ENCODE measurements at regions not wholly inside any gene's neighbourhood (a gene's known extent, or its start where the extent isn't known, plus 50 kb on each side); places are given as distances from the start of the nearest gene placed in this dataset.

DNA sequence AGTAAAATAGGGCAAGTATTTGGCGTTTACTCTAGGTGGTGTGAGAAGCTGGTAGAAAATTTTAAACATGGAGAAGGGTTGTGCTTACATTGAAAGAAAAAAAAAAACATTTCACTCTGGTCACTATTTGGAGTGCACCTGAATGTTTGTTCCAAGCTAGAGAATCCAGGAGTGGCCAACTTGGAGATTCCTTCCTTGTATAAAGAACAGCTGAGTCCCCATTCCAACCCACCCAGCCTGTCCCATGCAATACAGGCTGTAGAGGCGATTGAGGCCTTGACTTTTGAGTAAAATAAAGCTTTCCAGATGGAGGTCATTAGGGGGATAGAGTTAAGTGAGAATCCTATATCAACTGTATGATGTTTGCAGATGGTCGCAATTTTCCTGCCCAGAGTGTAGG is 203.8 kb upstream of the SYT4 start:
- Histone ChIP-seq H3K4me3 (ENCODE audit: low read depth, low read length) (no peak overlapping the region), H3K27ac (no peak overlapping the region)
- in situ Hi-C loops (cut with HindIII; ENCODE audit: low pct_ligation_motif_present, low sequenced_read_pairs): no loop called here

GRCh38 chr18:43482136-43482535 is 204.8 kb upstream of the SYT4 start:
- no peak overlapping the region for H3K27ac ChIP-seq
- in situ Hi-C loops (cut with HindIII; ENCODE audit: low pct_ligation_motif_present, low sequenced_read_pairs): no loop called here
- no peak for TF ChIP-seq CTCF (IDR thresholded peaks at IDR 0.05; ENCODE audit: low read depth, low read length, missing control alignments)
- no peaks in the 10 kb centered on the region for H3K27me3 ChIP-seq (replicated peaks)
- no peaks in the 10 kb centered on the region for H3K36me3 ChIP-seq (replicated peaks)
- no peak overlapping the region for H3K4me3 ChIP-seq (ENCODE audit: low read depth, low read length)
- no peak for DNase-seq

More for the DNA sequence above, 203.8 kb upstream of the SYT4 start:
- no peaks in the 10 kb centered on the region for H3K27me3 ChIP-seq (replicated peaks)
- no peak for TF ChIP-seq CTCF (IDR thresholded peaks at IDR 0.05; ENCODE audit: low read depth, low read length, missing control alignments)
- H3K36me3 ChIP-seq (replicated peaks): no peaks in the 10 kb centered on the region
- no peak for DNase-seq

DNA sequence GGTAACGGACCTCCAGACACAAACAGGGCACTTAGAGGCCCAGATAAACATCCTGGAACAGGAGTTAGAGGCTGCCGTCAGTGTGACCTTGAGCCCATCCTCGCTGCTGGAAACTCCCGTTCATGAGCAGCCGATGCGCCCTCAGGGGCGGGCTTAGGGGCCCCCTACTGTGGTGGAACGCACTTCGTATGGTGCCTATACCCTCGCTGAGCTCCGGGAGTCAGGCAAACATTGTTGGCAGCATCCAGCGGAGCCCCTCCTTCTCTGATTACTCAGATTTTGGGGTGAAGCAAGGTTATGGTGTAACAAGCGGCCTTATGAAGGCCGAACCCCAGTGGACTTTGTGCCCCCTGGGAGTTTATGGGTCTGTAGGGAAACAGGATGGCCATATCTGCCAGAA is 205.3 kb upstream of the SYT4 start:
- H3K36me3 ChIP-seq (replicated peaks): no peaks in the 10 kb centered on the region
- no peak for DNase-seq
- no peak for TF ChIP-seq CTCF (IDR thresholded peaks at IDR 0.05; ENCODE audit: low read depth, low read length, missing control alignments)
- H3K27ac ChIP-seq: no peak overlapping the region
- in situ Hi-C loops (cut with HindIII; ENCODE audit: low pct_ligation_motif_present, low sequenced_read_pairs): no loop called here
- H3K27me3 ChIP-seq (replicated peaks): no peaks in the 10 kb centered on the region
- H3K4me3 ChIP-seq (ENCODE audit: low read depth, low read length): no peak overlapping the region

DNA sequence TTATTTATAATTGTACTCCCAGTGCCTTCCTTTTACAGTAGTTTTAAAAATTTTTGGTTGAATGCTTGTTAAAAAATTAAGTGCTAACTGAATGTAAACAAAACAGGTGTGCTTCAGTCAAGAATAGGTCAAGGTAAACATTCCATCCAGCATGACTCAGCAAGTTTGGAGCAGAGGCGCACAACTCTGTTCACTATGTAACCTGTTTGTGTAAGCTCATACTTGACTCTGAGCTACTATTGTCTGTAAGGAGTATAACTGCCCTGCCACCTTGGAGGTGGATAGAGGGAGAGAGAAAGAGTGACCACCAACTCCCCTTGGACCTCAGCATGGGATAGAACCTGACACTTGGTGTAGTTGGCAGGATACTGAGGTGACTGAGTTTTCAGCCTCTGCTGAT is 207.4 kb upstream of the SYT4 start:
- no peak for TF ChIP-seq CTCF (IDR thresholded peaks at IDR 0.05; ENCODE audit: low read depth, low read length, missing control alignments)
- in situ Hi-C loops (cut with HindIII; ENCODE audit: low pct_ligation_motif_present, low sequenced_read_pairs): no loop called here
- Histone ChIP-seq H3K4me3 (ENCODE audit: low read depth, low read length) (no peak overlapping the region), H3K36me3 (replicated peaks) (no peaks in the 10 kb centered on the region), H3K27me3 (replicated peaks) (no peaks in the 10 kb centered on the region), H3K27ac (no peak overlapping the region)
- DNase-seq: no peak

GRCh38 chr18:43485545-43485963 is 208.3 kb upstream of the SYT4 start:
- TF ChIP-seq CTCF (IDR thresholded peaks at IDR 0.05; ENCODE audit: low read depth, low read length, missing control alignments): no peak
- H3K27ac ChIP-seq: no peak overlapping the region
- H3K4me3 ChIP-seq (ENCODE audit: low read depth, low read length): no peak overlapping the region
- H3K36me3 ChIP-seq (replicated peaks): no peaks in the 10 kb centered on the region
- no peak for DNase-seq
- in situ Hi-C loops (cut with HindIII; ENCODE audit: low pct_ligation_motif_present, low sequenced_read_pairs): no loop called here
- no peaks in the 10 kb centered on the region for H3K27me3 ChIP-seq (replicated peaks)

GRCh38 chr18:43486462-43486861 is 209.2 kb upstream of the SYT4 start:
- Histone ChIP-seq H3K27me3 (replicated peaks) (no peaks in the 10 kb centered on the region), H3K4me3 (ENCODE audit: low read depth, low read length) (no peak overlapping the region), H3K27ac (no peak overlapping the region), H3K36me3 (replicated peaks) (no peaks in the 10 kb centered on the region)
- in situ Hi-C loops (cut with HindIII; ENCODE audit: low pct_ligation_motif_present, low sequenced_read_pairs): no loop called here
- DNase-seq: no peak
- no peak for TF ChIP-seq CTCF (IDR thresholded peaks at IDR 0.05; ENCODE audit: low read depth, low read length, missing control alignments)

All from brain microvascular endothelial cell (primary cell).